SK-N-SH treated with all-trans-retinoic acid at 6 μM for 48 hours (cell line): ENCODE measurements at regions not wholly inside any gene's neighbourhood (a gene's known extent, or its start where the extent isn't known, plus 50 kb on each side); places are given as distances from the start of the nearest gene placed in this dataset.

Experiments
- ATAC-seq: fragments of 200-7000 bp; cut with Tn5 transposase; 3 replicates; pipeline ENCODE4 v1.9.1; 2020; ENCODE audit warnings: mild to moderate bottlenecking, moderate library complexity
- ARNTL ChIP-seq: fragments of 450-650 bp; formaldehyde crosslinking; IDR thresholded peaks from 2 replicates; pipeline ENCODE4 v1.5.0; 2020; ENCODE audit warnings: low read depth, mild to moderate bottlenecking, moderate library complexity, borderline replicate concordance
- CREB5 ChIP-seq: fragments of 250-450 bp; sonication (Bioruptor Pico); IDR thresholded peaks from 2 replicates; pipeline ENCODE4 v1.5.1; 2020; ENCODE audit warnings: low read depth, mild to moderate bottlenecking, moderate library complexity
- CSDC2 ChIP-seq: fragments of 250-450 bp; sonication (Bioruptor Pico); IDR thresholded peaks from 2 replicates; pipeline ENCODE4 v1.5.0; 2020; ENCODE audit warnings: mild to moderate bottlenecking, moderate library complexity
- CSRNP3 ChIP-seq: fragments of 250-450 bp; sonication (Bioruptor Pico); IDR thresholded peaks from 2 replicates; pipeline ENCODE4 v1.5.1; 2021; ENCODE audit warnings: mild to moderate bottlenecking, moderate library complexity
- ESRRG ChIP-seq: fragments of 250-450 bp; sonication (Bioruptor Pico); IDR thresholded peaks from 2 replicates; pipeline ENCODE4 v1.6.1; 2021; ENCODE audit warnings: mild to moderate bottlenecking
- ISL1 ChIP-seq: fragments of 250-450 bp; sonication (Bioruptor Pico); IDR thresholded peaks from 2 replicates; pipeline ENCODE4 v2.1.2; 2022; ENCODE audit warnings: mild to moderate bottlenecking, moderate library complexity
- OSR1 ChIP-seq: fragments of 250-450 bp; sonication (Bioruptor Pico); IDR thresholded peaks from 2 replicates; pipeline ENCODE4 v1.8.0; 2022; ENCODE audit warnings: moderate library complexity, mild to moderate bottlenecking, inconsistent platforms
- PATZ1 ChIP-seq: fragments of 250-450 bp; sonication (Bioruptor Pico); IDR thresholded peaks from 2 replicates; pipeline ENCODE4 v1.8.0; 2020; ENCODE audit warnings: mild to moderate bottlenecking, moderate library complexity, borderline replicate concordance
- POU6F1 ChIP-seq: fragments of 250-450 bp; sonication (Bioruptor Pico); IDR thresholded peaks from 2 replicates; pipeline ENCODE4 v1.8.0; 2021; ENCODE audit warnings: low read depth, mild to moderate bottlenecking, moderate library complexity, borderline replicate concordance
- PPARA ChIP-seq: fragments of 250-450 bp; sonication (Bioruptor Pico); IDR thresholded peaks from 2 replicates; pipeline ENCODE4 v1.5.0; 2020; ENCODE audit warnings: mild to moderate bottlenecking, borderline replicate concordance
- RARB ChIP-seq: fragments of 250-450 bp; sonication (Bioruptor Pico); IDR thresholded peaks from 2 replicates; pipeline ENCODE4 v1.8.0; 2021; ENCODE audit warnings: mild to moderate bottlenecking, moderate library complexity
- SNAI2 ChIP-seq: fragments of 250-450 bp; sonication (Bioruptor Pico); IDR thresholded peaks from 2 replicates; pipeline ENCODE4 v1.5.0; 2020; ENCODE audit warnings: mild to moderate bottlenecking, moderate library complexity
- TOX ChIP-seq: fragments of 250-450 bp; sonication (Bioruptor Pico); IDR thresholded peaks from 2 replicates; pipeline ENCODE4 v1.8.0; 2021; ENCODE audit warnings: mild to moderate bottlenecking, moderate library complexity, borderline replicate concordance
- TSHZ2 ChIP-seq: fragments of 250-450 bp; sonication (Bioruptor Pico); IDR thresholded peaks from 2 replicates; pipeline ENCODE4 v1.5.0; 2020; ENCODE audit warnings: mild to moderate bottlenecking, moderate library complexity
- ZC3H10 ChIP-seq: fragments of 250-450 bp; sonication (Bioruptor Pico); IDR thresholded peaks from 2 replicates; pipeline ENCODE4 v1.5.1; 2021; ENCODE audit warnings: mild to moderate bottlenecking, moderate library complexity
- ZFP3 ChIP-seq: fragments of 250-450 bp; sonication (Bioruptor Pico); IDR thresholded peaks from 2 replicates; pipeline ENCODE4 v1.5.0; 2020; ENCODE audit warnings: mild to moderate bottlenecking, moderate library complexity
- ZFP30 ChIP-seq: fragments of 450-650 bp; formaldehyde crosslinking; IDR thresholded peaks from 2 replicates; pipeline ENCODE4 v1.5.0; 2022; ENCODE audit warnings: mild to moderate bottlenecking, moderate library complexity
- ZNF565 ChIP-seq: fragments of 450-650 bp; formaldehyde crosslinking; conservative IDR thresholded peaks from 2 replicates; pipeline ENCODE4 v1.5.0; 2020; ENCODE audit warnings: low read depth, mild to moderate bottlenecking, moderate library complexity
- ZNF70 ChIP-seq: fragments of 450-650 bp; formaldehyde crosslinking; IDR thresholded peaks from 2 replicates; pipeline ENCODE4 v1.5.0; 2020; ENCODE audit warnings: mild to moderate bottlenecking, moderate library complexity

GRCh38 chr14:25122843-25123242 is 72.9 kb upstream of the STXBP6 start:
- TF ChIP-seq PPARA (CRISPR knock-in tag) (no peak), SNAI2 (no peak), ZFP3 (CRISPR knock-in tag) (no peak), ESRRG (CRISPR knock-in tag) (no peak)
- TF ChIP-seq, all 23 proteins: peak for 0
- no peak for ATAC-seq

GRCh38 chr14:25122211-25122610 is 72.3 kb upstream of the STXBP6 start:
- no peak for ATAC-seq
- TF ChIP-seq ZFP3 (CRISPR knock-in tag) (no peak), PATZ1 (no peak), CREB5 (no peak), ZNF565 (CRISPR knock-in tag) (no peak)

- ATAC-seq: no peak
- no peak for TF ChIP-seq ESRRG (CRISPR knock-in tag)
- no peak for TF ChIP-seq OSR1
- no peak for TF ChIP-seq POU6F1 (CRISPR knock-in tag)
- no peak for TF ChIP-seq RARB
- no peak for TF ChIP-seq TOX (CRISPR knock-in tag)
- no peak for TF ChIP-seq ZC3H10
- no peak for TF ChIP-seq CSDC2 (CRISPR knock-in tag)
- no peak for TF ChIP-seq ISL1 (CRISPR knock-in tag)
- no peak for TF ChIP-seq PPARA (CRISPR knock-in tag)
- no peak for TF ChIP-seq TSHZ2 (CRISPR knock-in tag)
- no peak for TF ChIP-seq CREB5
- TF ChIP-seq ZFP30 (CRISPR knock-in tag): no peak
- TF ChIP-seq SNAI2: no peak
- no peak for TF ChIP-seq ZFP3 (CRISPR knock-in tag)
- TF ChIP-seq ZNF70 (CRISPR knock-in tag): no peak
- no peak for TF ChIP-seq ARNTL
- no peak for TF ChIP-seq CSRNP3 (CRISPR knock-in tag)
These were observed 71.6 kb upstream of the STXBP6 start for GRCh38 chr14:25121337-25122129.
